Liver (tissue), 8 donors: ENCODE measurements at regions not wholly inside any gene's neighbourhood (a gene's known extent, or its start where the extent isn't known, plus 50 kb on each side); places are given as distances from the start of the nearest gene placed in this dataset.

Experiments
- DNase-seq: peaks from one replicate; pipeline ENCODE4 v3.0.0-alpha.2; 2017; ENCODE audit warnings: low spot score
- H3K27ac ChIP-seq, 2 donors: one replicate each; pipeline ENCODE4 v1.7.0; 2013; ENCODE audit warnings: inconsistent platforms in 2 of 2, low read length in 2 of 2, control low read depth in 1 of 2, low read depth in 1 of 2, mild to moderate bottlenecking in 1 of 2
- H3K27me3 ChIP-seq, 4 donors: one replicate each; pipeline versions ENCODE4 v1.6.1 to v1.7.0; 2013; ENCODE audit warnings: low read length in 3 of 4, inconsistent platforms in 1 of 4, mild to moderate bottlenecking in 1 of 4, moderate library complexity in 1 of 4; ENCODE audit not compliant: control insufficient read depth in 4 of 4, insufficient read depth in 4 of 4
- H3K36me3 ChIP-seq, 4 donors: one replicate each; pipeline versions ENCODE4 v1.6.1 to v1.7.0; 2013; ENCODE audit warnings: low read length in 3 of 4, mild to moderate bottlenecking in 3 of 4, low read depth in 1 of 4, moderate library complexity in 1 of 4; ENCODE audit not compliant: control insufficient read depth in 4 of 4, insufficient read depth in 3 of 4
- H3K4me1 ChIP-seq, 4 donors: one replicate each; pipeline versions ENCODE4 v1.6.1 to v1.7.0; 2013; ENCODE audit warnings: low read length in 3 of 4, mild to moderate bottlenecking in 3 of 4, moderate library complexity in 1 of 4; ENCODE audit not compliant: control insufficient read depth in 4 of 4, insufficient read depth in 4 of 4
- H3K4me3 ChIP-seq, 3 donors: one replicate each; pipeline versions ENCODE4 v1.6.1 to v1.7.0; 2013; ENCODE audit warnings: low read length in 3 of 3, control low read depth in 1 of 3, low read depth in 1 of 3, mild to moderate bottlenecking in 1 of 3
- H3K9ac ChIP-seq, 2 donors: one replicate each; pipeline ENCODE4 v1.7.0; 2013; ENCODE audit warnings: low read length in 2 of 2, mild to moderate bottlenecking in 2 of 2, moderate library complexity in 2 of 2, control low read depth in 1 of 2, low read depth in 1 of 2
- H3K9me3 ChIP-seq, 4 donors: one replicate each; pipeline versions ENCODE4 v1.6.1 to v1.7.0; 2013; ENCODE audit warnings: low read length in 3 of 4; ENCODE audit not compliant: control insufficient read depth in 4 of 4
- ATF3 ChIP-seq: IDR thresholded peaks from 2 replicates; pipeline ENCODE4 v1.6.1; 2016; ENCODE audit warnings: antibody characterized with exemption
- CTCF ChIP-seq: fragments of 150-350 bp; IDR thresholded peaks from 2 replicates; pipeline ENCODE4 v1.5.1; 2017; ENCODE audit warnings: improper control_type of control experiment, low read depth, low read length; ENCODE audit not compliant: missing input control
- EGR1 ChIP-seq, 2 donors: IDR thresholded peaks; 2 replicates each; pipeline ENCODE4 v1.6.1; 2016 to 2018; ENCODE audit warnings: antibody characterized with exemption in 2 of 2, low read depth in 2 of 2
- FOXA1 ChIP-seq: IDR thresholded peaks from 2 replicates; pipeline ENCODE4 v1.6.1; 2016; ENCODE audit warnings: antibody characterized with exemption
- FOXA2 ChIP-seq: IDR thresholded peaks from 2 replicates; pipeline ENCODE4 v1.6.1; 2016; ENCODE audit warnings: antibody characterized with exemption
- GABPA ChIP-seq, 2 donors: IDR thresholded peaks in 1 of 2; conservative IDR thresholded peaks in 1 of 2; 2 replicates each; pipeline ENCODE4 v1.6.1; 2016; ENCODE audit warnings: antibody characterized with exemption in 2 of 2, mild to moderate bottlenecking in 1 of 2, moderate library complexity in 1 of 2
- HNF4A ChIP-seq, 2 donors: conservative IDR thresholded peaks; 2 replicates each; pipeline ENCODE4 v1.6.1; 2016; ENCODE audit warnings: antibody characterized with exemption in 2 of 2, mild to moderate bottlenecking in 2 of 2
- HNF4G ChIP-seq: IDR thresholded peaks from 2 replicates; pipeline ENCODE4 v1.6.1; 2016; ENCODE audit warnings: antibody characterized with exemption
- JUND ChIP-seq, 2 donors: IDR thresholded peaks; 2 replicates each; pipeline ENCODE4 v1.6.1; 2016; ENCODE audit warnings: antibody characterized with exemption in 2 of 2
- MAX ChIP-seq: IDR thresholded peaks from 2 replicates; pipeline ENCODE4 v1.6.1; 2016; ENCODE audit warnings: antibody characterized with exemption
- NR2F2 ChIP-seq: IDR thresholded peaks from 2 replicates; pipeline ENCODE4 v1.6.1; 2016; ENCODE audit warnings: antibody characterized with exemption
- RAD21 ChIP-seq, 2 donors: IDR thresholded peaks; 2 replicates each; pipeline ENCODE4 v1.6.1; 2016; ENCODE audit warnings: antibody characterized with exemption in 2 of 2, mild to moderate bottlenecking in 2 of 2
- REST ChIP-seq: IDR thresholded peaks from 2 replicates; pipeline ENCODE4 v1.6.1; 2016; ENCODE audit warnings: antibody characterized with exemption, mild to moderate bottlenecking
- RXRA ChIP-seq, 2 donors: IDR thresholded peaks; 2 replicates each; pipeline ENCODE4 v1.6.1; 2017 to 2018; ENCODE audit warnings: antibody characterized with exemption in 2 of 2, mild to moderate bottlenecking in 1 of 2
- SP1 ChIP-seq: IDR thresholded peaks from 2 replicates; pipeline ENCODE4 v1.6.1; 2018; ENCODE audit warnings: antibody characterized with exemption, mild to moderate bottlenecking
- TAF1 ChIP-seq: conservative IDR thresholded peaks from 2 replicates; pipeline ENCODE4 v1.6.1; 2016; ENCODE audit warnings: antibody characterized with exemption, mild to moderate bottlenecking
- YY1 ChIP-seq: IDR thresholded peaks from 2 replicates; pipeline ENCODE4 v1.6.1; 2016; ENCODE audit warnings: antibody characterized with exemption, mild to moderate bottlenecking
- ZBTB33 ChIP-seq: IDR thresholded peaks from 2 replicates; pipeline ENCODE4 v1.6.1; 2016; ENCODE audit warnings: antibody characterized with exemption
- WGBS: extraction: QIAGEN DNeasy Blood & Tissue Kit; methylation state at CpG from one replicate; pipeline ENCODE4 v1.1.7; 2013; 5-methylcytosine and 5-hydroxymethylcytosine counted together
- donor health status: healthy.
- donor health status: healthy.
- donor health status: healthy.
- donor health status: healthy.
- donor health status: healthy.

- peak; percentile 21 for DNase-seq
These were observed 536.9 kb downstream of the TBC1D22A start for GRCh38 chr22:47299211-47299862.

More at GRCh38 chr22:47299211-47299862, 536.9 kb downstream of the TBC1D22A start:
- H3K36me3 ChIP-seq: no peaks in the 10 kb centered on the region
- no peaks in the 10 kb centered on the region for H3K9me3 ChIP-seq
- TF ChIP-seq FOXA2 (no peak), RAD21 (IDR thresholded peaks at IDR 0.05) (no peak), ATF3 (no peak), HNF4G (no peak), CTCF (no peak), TAF1 (no peak), JUND (IDR thresholded peaks at IDR 0.05) (no peak), FOXA1 (no peak), YY1 (no peak), MAX (no peak), NR2F2 (no peak), EGR1 (IDR thresholded peaks at IDR 0.05; ENCODE audit: low read depth in 2 of 2) (no peak), GABPA (IDR thresholded peaks at IDR 0.05 in 1 of 2, conservative IDR thresholded peaks at IDR 0.05 in 1 of 2) (no peak), RXRA (IDR thresholded peaks at IDR 0.05) (no peak), ZBTB33 (no peak), SP1 (no peak), HNF4A (conservative IDR thresholded peaks at IDR 0.05) (no peak), REST (no peak)
- H3K27ac ChIP-seq: no peak overlapping the region
- no peak overlapping the region for H3K4me3 ChIP-seq
- 91% methylated on average over 18 of the region's 18 CpGs for WGBS
- H3K9ac ChIP-seq: no peak overlapping the region
- H3K4me1 ChIP-seq: no peaks in the 10 kb centered on the region
- H3K27me3 ChIP-seq: no peaks in the 10 kb centered on the region
